GM12873 (cell line): ENCODE measurements at regions not wholly inside any gene's neighbourhood (a gene's known extent, or its start where the extent isn't known, plus 50 kb on each side); places are given as distances from the start of the nearest gene placed in this dataset.

Source experiments
- TF ChIP-seq, protein P1 (sequence below): IDR thresholded peaks from 2 replicates; pipeline ENCODE4 v1.5.1; 2012; ENCODE audit warnings: low read depth, mild to moderate bottlenecking, moderate library complexity, low read length, control low read depth; ENCODE audit not compliant: insufficient read depth; ENCODE audit errors: missing control alignments

DNA sequence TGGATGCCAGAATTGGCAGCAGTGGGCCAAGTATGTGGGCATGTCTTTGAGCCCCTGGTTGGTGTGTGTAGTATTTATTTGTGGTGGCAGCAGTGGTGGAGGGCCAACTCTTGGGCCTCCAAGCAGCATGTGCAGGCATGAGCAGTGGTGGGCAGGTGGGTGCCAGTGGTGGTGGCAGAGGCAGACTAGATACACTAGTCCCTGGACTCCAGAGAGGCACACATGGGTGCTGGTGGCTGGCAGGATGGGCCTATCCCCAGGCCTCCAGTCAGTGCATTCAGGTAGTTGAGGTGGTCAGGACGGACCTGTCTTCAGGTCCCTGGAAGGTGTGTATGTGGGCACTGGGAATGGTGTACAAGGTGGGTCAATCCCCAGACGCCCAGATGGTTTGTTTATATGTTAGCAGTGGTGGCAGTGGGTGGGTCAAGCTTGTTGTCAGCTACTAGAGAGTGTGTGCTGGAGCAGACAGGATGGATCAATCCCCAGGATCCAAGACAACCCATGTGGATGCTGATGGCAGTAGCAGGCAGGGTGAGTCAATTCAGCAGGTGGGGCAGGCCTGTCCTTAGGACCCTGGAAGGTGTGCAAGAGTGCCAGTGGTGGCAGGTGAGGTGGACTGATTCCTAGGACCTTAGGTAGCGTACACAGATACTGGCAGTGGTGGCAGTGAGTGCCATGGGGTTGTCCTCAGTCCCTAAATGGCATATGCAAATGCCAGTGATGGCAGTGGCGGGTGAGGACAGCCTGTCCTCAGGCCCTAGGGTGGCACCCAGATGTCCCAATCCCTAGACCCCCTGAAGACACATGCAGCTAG is 294.3 kb downstream of the RPS24 start:
- TF ChIP-seq, protein P1, sequence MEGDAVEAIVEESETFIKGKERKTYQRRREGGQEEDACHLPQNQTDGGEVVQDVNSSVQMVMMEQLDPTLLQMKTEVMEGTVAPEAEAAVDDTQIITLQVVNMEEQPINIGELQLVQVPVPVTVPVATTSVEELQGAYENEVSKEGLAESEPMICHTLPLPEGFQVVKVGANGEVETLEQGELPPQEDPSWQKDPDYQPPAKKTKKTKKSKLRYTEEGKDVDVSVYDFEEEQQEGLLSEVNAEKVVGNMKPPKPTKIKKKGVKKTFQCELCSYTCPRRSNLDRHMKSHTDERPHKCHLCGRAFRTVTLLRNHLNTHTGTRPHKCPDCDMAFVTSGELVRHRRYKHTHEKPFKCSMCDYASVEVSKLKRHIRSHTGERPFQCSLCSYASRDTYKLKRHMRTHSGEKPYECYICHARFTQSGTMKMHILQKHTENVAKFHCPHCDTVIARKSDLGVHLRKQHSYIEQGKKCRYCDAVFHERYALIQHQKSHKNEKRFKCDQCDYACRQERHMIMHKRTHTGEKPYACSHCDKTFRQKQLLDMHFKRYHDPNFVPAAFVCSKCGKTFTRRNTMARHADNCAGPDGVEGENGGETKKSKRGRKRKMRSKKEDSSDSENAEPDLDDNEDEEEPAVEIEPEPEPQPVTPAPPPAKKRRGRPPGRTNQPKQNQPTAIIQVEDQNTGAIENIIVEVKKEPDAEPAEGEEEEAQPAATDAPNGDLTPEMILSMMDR, result no peak

DNA sequence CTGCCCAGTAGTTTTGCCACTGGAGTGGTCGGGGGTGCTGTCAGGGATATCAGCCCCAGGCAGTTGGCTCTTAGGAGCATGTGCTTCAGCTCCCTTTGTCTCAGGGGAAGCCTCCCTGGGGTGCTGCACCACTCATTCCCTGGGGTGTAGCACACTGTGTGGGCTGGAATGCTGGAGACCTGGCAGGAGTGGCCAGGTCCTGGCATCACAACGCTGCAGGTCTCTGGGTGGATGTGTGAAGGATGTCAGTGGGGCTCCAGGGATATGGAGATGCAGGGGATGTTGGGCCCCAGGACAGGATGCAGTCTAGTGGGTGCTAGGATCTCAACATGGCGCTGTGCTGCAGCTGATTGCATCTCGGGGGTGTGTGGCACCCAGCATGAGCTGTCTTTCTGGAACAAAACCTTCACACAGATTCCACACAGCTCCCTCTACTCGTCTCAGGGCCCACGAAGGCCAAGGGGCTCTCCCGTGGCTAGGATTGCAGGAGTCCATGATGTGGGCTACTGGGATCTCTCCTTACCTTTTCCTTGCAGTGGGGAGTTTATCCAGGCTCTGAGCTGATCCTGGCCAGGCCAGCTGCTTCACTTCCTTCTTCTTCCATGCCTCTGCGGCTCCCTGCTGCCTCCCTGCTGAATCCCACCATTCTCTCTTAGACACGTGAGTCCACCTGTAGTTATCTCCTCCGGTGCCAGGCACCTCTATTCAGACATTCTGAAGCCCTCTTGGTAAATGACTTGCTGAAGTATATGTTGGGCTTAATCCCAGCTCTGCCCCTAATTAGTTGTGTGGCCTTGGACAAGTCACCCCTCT is 295.1 kb downstream of the RPS24 start:
- TF ChIP-seq, protein P1, result no peak

DNA sequence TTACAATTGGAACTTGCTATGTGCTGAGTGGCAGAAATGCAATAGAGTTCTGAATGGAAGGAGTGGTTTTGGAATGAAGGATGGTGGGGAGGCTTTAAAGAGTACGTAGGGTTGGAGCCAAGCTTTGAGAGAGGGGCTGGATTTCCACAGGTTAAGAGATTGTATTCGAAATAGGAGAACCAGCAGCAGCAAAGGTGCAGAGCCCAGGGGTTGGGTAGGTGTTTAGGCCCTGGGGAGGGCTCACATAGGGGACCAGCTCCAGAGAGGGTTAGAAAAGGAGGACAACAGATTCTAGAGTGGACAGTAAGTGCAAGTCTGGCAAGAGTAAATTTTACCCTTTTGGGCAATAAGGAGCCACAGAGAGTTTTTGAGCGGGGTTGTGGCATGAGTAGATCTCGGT is 297.2 kb downstream of the RPS24 start:
- TF ChIP-seq, protein P1, result no peak

DNA sequence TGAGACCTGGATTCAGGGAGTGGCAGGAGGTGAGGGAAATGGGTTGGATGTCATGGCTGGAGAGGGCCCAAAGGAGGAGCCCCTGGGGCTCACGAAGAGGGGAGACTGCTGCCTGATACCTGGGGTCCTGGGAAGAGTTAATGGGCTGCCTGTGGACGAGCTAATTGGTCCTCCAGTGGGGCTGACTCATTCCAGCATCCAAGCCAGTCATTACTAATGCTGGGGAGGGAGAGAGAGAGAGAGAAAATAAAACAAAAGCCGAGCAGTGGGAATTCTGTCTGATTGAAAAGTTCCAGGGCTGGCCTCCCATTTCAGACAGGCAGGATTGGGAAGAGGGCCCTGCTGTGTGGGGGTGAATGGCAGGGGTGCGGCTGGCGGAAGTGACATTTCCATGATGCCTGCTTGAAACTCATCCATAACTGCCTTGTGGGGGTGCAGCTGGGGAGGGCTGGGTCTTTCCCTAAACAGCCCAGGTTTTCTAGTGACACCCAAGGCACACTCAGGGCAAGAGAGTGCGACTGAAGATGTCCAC is 297.8 kb downstream of the RPS24 start:
- TF ChIP-seq, protein P1, result no peak

DNA sequence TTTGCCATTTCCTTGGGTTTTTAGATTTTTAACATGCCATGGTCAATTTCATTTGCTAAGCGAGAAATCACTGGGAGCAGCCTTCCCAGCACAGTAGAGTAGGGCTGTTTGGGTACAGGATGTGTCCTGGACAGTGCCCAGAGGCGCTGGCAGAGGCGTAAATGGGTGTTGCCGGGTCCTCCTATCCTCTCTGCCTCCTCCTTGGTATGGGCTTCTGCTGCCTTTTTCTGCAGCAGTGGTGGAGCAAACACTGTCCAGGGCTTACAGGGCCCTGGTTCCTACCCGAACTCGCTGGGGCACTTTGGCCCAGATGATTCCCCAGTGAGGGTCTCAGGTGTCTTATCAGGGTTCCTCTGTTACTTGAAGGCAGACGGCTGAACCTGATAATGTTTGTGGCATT is 298.3 kb downstream of the RPS24 start:
- TF ChIP-seq, protein P1, result no peak

DNA sequence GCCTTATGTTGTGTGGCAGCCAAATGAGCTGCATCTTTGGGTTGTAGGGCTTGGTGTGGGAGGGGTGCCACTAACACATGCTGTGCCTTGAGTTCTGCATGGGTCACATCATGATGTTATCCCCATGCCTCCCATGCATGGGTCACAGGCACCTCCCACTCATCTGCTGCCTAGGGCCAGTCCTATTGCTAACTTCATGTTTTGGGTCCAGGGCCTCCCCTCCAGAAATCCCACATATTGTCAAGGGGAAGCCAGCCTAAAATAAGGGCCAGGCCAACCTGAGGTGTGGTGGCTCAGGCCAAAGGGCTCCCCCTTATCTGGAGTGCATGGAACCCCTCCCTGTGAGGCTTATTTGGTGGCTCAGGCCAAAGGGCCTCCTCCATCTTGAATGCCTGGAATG is 299.0 kb downstream of the RPS24 start:
- TF ChIP-seq, protein P1, result no peak
